ENCODE measurements at regions not wholly inside any gene's neighbourhood (a gene's known extent, or its start where the extent isn't known, plus 50 kb on each side); places are given as distances from the start of the nearest gene placed in this dataset.
"Not testable (repeated sequence)": the region's sequence is repeated elsewhere in the genome, so short reads cannot be mapped to it uniquely, and the experiment has no call there.

DNA sequence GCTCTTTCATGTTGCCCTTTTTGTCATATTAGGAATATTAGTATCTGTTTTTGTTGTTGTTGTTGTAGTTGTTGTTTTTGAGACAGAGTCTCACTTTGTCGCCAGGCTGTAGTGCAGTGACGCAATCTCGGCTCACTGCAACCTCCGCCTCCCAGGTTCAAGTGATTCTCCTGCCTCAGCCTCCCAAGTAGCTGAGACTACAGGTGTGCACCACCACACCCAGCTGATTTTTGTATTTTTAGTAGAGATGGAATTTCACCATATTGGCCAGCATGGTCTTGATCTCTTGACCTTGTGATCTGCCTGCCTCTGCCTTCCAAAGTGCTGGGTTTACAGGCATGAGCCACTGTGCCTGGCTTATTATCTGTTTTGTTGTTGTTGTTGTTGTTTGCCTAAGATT lies 69.7 kb upstream of the CCN2 start (continued):
- TF ChIP-seq CEBPG (CRISPR knock-in tag; IDR thresholded peaks at IDR 0.05) (peak; percentile 37; the same call in 1 of the 2 replicates), TEAD3 (CRISPR knock-in tag; optimal IDR thresholded peaks at IDR 0.05; ENCODE audit: borderline replicate concordance) (peak; percentile 10), ZMYM4 (CRISPR knock-in tag; IDR thresholded peaks at IDR 0.05) (0 out of 2 replicates have a peak, but pooled peaks have one; percentile 27), ARID5B (CRISPR knock-in tag; IDR thresholded peaks at IDR 0.05) (0 out of 2 replicates have a peak, but pooled peaks have one; percentile 25), KDM6A (CRISPR knock-in tag; IDR thresholded peaks at IDR 0.05; ENCODE audit: low read depth) (peak; percentile 5; the same call in 1 of the 2 replicates), ZMYM3 (CRISPR knock-in tag; IDR thresholded peaks at IDR 0.05) (peak; percentile 73), SOX13 (CRISPR knock-in tag; conservative IDR thresholded peaks at IDR 0.05 in 1 of 2, IDR thresholded peaks at IDR 0.05 in 1 of 2) (0 out of 4 replicates have a peak, but pooled peaks of 1 of the 2 experiments have one; percentile 8), LCORL (IDR thresholded peaks at IDR 0.05) (0 out of 2 replicates have a peak, but pooled peaks have one; percentile 9), IKZF1 (IDR thresholded peaks at IDR 0.05) (0 out of 2 replicates have a peak, but pooled peaks have one; percentile 16), KAT7 (CRISPR knock-in tag; IDR thresholded peaks at IDR 0.05; ENCODE audit: borderline replicate concordance) (peak; percentile 6; the same call in 1 of the 2 replicates), ZNF460 (CRISPR knock-in tag; IDR thresholded peaks at IDR 0.05; ENCODE audit: borderline replicate concordance) (peak; percentile 97)
- not testable (repeated sequence) for TF ChIP-seq SOX13 (IDR thresholded peaks at IDR 0.05); LCORL (CRISPR knock-in tag; IDR thresholded peaks at IDR 0.05)

Measured in HepG2 (cell line).